Activated CD4-positive, alpha-beta T cell treated with anti-CD3 and anti-CD28 coated beads for 48 hours (primary cell): ENCODE measurements at regions not wholly inside any gene's neighbourhood (a gene's known extent, or its start where the extent isn't known, plus 50 kb on each side); places are given as distances from the start of the nearest gene placed in this dataset.

Experiments
- DNase-seq: peaks from one replicate; pipeline ENCODE4 v3.0.0-alpha.2; 2020

DNA sequence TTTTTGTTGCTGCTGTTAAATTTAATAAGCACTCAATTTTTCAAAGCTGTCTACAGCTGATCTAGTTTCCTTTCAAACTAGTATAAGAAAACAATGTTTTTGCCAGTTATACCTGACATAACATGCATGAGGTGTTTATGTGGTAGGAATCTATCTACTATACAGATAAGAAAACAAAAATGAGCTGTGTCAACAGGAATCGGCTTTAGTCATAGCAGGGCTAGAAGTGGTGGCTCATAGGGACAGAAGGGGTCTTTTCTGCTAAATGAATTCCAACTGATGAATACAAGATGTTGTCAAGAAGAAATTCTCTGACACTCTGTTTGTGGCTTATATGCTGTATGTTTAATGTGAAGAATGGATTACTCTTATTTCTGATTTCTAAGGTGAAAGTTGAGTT, 55.7 kb upstream of the CLNK start:
- DNase-seq = no peak

DNA sequence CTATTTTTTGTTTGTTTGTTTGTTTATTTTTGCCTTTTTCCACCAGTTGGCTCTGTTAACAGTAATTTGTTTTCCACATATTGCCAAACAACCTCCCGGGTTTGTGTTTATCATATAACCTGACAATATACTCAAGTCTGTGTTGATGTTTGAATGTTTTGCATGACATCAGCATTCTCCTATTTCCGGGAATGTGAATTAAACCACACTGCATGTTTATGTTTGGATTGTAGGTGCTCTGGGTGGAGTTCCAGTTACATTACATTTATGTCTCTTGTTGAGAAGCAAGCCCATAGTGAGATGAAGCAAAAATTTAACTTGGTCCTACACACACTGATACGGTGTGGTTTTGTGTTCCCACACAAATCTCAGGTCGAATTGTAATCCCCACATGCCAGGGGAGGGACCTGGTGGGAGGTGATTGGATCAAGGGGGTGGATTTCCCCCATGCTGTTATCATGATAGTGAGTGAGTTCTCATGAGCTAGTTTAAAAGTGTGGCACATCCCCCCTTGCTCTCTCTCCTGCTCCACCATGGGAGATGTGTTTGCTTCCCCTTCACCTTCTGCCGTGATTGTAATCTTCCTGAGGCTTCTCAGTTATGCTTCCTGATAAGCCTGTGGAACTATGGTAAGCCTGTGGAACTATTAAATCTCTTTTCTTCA, 54.4 kb upstream of the CLNK start:
- DNase-seq = no peak

DNA sequence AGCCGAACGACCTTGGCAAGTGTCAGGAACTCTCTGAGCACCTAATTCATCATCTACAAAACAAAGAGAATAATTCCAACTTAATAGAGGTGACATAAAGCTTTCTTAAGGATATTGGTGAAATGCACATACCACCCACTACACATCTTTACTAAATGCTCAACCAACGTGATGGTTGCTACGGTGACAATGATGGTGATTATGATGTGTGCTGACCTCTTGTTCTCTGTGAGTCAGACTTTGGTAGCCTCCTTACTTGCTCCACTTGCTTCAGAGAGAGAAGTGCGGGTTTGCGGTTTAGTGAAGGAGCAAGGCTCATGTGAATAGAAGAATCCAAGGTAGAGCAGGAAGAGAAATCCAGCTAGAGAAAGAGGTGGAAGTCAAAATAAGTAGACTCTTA, 52.8 kb upstream of the CLNK start:
- no peak for DNase-seq

DNA sequence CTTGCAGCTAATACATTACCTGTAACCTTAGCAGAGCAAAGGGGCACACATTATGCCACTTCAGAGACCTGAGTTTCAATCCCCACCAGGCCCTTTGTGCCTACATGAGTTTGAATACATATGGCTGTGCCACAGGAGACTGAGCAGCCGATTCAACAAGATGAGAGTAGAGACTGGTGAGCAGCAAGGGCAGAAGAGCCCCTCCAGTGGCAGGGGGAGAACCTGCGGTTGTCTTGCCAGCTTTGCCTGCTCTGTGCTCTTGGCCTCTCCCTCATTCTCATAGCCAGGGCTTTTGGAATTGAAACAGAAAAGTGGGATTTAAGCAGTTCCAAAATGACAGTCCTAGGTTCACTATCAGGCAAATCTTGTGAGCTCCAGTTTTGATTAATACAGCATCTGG, 52.3 kb upstream of the CLNK start:
- DNase-seq = no peak

DNA sequence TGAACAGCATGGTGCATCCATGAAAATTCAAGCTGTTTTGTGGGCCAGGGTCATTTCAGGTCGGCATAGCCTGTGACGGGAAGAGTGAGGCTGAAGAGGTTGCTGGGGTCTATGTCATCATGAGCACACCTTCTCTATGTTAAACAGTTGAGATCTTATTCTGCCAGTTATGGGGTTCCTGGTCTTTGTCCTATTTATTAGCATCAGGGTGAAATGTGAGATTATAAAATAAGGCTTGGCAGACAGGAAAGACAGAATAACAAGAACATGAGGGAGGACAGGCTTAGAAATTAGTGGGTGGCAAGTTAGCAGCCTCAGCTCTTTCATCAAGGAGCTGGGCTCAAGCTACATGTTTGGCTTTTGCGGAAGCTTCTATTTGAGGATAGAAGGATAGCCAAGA, 51.7 kb upstream of the CLNK start:
- DNase-seq = no peak

DNA sequence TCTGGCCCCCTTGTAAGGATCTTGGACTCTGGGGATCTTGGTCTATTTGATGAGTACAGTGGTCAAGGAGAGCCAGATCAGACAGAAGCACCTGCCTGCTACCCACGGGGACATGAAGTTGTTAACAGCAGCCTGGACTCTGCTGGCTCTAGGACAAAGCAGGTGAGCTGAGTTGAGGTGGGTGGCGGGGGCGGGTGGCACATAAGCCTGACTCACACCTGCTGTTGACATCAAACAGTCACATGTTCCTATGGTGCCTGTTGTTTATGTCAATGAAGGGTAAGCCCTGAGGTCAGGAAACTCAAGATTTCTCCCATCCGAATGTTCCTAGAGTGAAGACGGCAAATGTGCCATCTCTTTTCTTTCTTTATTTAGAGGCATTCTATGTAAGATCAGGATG, 50.1 kb upstream of the CLNK start:
- DNase-seq = peak; percentile 15
